ENCODE measurements at regions not wholly inside any gene's neighbourhood (a gene's known extent, or its start where the extent isn't known, plus 50 kb on each side); places are given as distances from the start of the nearest gene placed in this dataset.

DNA sequence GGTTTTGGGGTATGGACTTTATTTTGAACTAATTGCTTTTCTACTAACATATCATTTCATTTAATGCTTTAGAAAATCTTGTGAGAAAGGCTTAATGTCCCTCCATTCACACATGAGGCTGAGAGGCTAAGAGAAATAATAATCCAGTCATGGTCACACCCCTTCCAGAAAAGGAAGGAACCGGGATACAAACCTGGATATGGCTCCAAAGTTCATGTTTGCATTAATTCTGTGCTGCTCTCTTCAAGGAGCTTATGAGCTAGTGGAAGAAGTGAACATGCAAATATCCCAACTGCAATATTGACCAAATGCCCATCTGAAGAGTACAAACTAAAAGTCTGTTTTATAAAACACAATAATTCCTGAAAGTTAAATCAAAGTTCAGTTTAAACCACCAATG, 732.1 kb upstream of the RIOK2 start:
- TF ChIP-seq POLR2A (IDR thresholded peaks at IDR 0.05; ENCODE audit: low read depth) (no peak), POLR2AphosphoS5 (IDR thresholded peaks at IDR 0.05) (no peak), EP300 (IDR thresholded peaks at IDR 0.05) (no peak)
- TF ChIP-seq, protein P1, sequence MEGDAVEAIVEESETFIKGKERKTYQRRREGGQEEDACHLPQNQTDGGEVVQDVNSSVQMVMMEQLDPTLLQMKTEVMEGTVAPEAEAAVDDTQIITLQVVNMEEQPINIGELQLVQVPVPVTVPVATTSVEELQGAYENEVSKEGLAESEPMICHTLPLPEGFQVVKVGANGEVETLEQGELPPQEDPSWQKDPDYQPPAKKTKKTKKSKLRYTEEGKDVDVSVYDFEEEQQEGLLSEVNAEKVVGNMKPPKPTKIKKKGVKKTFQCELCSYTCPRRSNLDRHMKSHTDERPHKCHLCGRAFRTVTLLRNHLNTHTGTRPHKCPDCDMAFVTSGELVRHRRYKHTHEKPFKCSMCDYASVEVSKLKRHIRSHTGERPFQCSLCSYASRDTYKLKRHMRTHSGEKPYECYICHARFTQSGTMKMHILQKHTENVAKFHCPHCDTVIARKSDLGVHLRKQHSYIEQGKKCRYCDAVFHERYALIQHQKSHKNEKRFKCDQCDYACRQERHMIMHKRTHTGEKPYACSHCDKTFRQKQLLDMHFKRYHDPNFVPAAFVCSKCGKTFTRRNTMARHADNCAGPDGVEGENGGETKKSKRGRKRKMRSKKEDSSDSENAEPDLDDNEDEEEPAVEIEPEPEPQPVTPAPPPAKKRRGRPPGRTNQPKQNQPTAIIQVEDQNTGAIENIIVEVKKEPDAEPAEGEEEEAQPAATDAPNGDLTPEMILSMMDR (IDR thresholded peaks at IDR 0.05) = no peak
